ENCODE measurements at regions not wholly inside any gene's neighbourhood (a gene's known extent, or its start where the extent isn't known, plus 50 kb on each side); places are given as distances from the start of the nearest gene placed in this dataset.

GRCh38 chr12:125742413-125742812 is 677.2 kb downstream of the AACS start:
- DNase-seq (ENCODE audit: low read depth in 2 of 2, low spot score in 1 of 2) = no peak

DNA sequence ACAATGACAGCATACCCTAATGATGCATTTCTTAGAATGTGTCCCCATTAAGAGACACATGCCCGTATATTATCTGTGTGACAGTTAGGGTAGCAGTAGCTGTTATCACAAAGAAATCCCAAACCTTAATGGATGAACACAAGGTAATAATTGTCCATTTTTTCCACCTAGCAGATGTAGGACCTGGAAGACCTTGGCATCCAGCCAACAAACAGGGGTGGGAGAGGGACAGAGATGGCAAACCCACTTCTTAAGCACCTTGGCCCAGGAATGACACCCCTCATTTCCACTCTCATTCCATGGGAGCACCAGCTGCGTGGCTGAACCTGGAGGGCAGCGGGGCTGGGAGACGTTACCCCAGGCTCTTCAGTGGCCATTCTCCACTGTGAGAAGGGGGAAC is 679.0 kb downstream of the AACS start:
- no peak for DNase-seq (ENCODE audit: low read depth in 2 of 2, low spot score in 1 of 2)

DNA sequence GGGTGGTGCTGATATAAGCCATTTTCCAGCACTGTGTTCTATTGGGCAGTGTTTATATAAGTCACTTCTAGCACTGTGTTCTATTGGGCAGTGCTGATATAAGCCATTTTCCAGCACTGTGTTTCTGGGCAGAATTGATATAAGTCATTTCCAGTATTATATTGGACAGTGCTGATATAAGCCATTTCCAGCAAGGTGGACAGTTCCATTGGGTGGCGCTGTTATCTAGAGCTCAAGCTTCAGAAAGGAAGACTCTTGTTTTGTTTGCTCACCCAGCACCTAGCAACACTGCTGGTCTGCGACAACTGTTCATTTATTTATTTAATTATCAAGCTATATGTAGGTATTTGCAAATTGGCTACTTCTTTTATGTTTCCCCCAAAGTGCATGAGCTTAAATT is 690.3 kb downstream of the AACS start:
- no peak for DNase-seq (ENCODE audit: low read depth in 2 of 2, low spot score in 1 of 2)

GRCh38 chr12:125766091-125766490 is 700.9 kb downstream of the AACS start:
- no peak for DNase-seq (ENCODE audit: low read depth in 2 of 2, low spot score in 1 of 2)

- DNase-seq (ENCODE audit: low read depth in 2 of 2, low spot score in 1 of 2) = no peak
Observed at GRCh38 chr12:125772403-125772802, 707.2 kb downstream of the AACS start.

DNA sequence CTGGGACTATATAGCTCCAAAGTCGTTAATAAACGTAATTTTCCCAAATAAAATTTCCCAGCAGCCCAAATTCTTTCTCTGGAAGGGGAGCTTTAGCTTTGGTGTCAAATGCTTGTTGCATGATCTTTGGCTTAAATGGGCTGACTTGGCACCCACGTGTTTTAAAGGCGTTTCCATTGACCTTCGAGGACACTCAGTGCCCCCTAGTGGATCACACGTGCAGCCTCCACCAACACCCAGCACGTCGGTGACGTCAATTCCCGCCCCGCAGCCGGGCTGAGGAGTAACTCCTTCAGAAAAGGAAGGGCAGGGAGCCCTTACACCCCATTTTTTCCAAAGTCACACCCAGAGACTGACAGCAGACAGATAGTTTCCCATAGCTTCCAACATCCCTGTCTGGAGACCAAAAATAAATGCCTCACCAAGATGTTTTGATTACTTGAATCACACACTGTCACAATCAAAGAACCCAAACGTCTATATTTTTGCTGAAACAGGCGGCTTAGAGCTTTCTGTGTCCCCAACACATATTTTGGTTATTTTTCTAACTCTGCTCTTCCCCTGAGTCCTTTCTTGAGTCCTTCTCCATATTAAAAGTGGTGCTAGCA is 707.9 kb downstream of the AACS start:
- no peak for DNase-seq (ENCODE audit: low read depth in 2 of 2, low spot score in 1 of 2)

GRCh38 chr12:125775507-125775906 is 710.3 kb downstream of the AACS start:
- DNase-seq (ENCODE audit: low read depth in 2 of 2, low spot score in 1 of 2) = no peak

GRCh38 chr12:125776212-125776611 is 711.0 kb downstream of the AACS start:
- no peak for DNase-seq (ENCODE audit: low read depth in 2 of 2, low spot score in 1 of 2)

DNA sequence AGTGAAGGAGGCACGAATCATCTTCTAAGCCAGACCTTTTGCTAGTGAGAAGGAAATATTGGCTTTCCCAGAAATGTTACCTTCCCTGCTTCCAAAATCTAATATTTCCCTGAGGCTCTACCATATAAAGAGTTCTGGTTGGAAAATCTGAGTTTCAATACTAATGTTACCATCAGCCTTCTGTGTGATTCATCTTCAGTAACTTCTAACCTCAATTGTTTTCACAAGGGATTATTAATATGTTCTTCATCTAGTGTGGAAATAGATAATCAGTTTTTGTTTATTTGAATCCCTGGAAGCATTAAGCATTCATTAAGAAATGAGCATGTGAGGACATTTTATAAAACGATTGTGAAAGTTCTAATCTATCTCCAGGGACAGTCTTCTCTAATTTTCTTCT is 720.9 kb downstream of the AACS start:
- DNase-seq (ENCODE audit: low read depth in 2 of 2, low spot score in 1 of 2) = no peak

GRCh38 chr12:125794401-125794800 is 729.2 kb downstream of the AACS start:
- no peak for DNase-seq (ENCODE audit: low read depth in 2 of 2, low spot score in 1 of 2)

DNA sequence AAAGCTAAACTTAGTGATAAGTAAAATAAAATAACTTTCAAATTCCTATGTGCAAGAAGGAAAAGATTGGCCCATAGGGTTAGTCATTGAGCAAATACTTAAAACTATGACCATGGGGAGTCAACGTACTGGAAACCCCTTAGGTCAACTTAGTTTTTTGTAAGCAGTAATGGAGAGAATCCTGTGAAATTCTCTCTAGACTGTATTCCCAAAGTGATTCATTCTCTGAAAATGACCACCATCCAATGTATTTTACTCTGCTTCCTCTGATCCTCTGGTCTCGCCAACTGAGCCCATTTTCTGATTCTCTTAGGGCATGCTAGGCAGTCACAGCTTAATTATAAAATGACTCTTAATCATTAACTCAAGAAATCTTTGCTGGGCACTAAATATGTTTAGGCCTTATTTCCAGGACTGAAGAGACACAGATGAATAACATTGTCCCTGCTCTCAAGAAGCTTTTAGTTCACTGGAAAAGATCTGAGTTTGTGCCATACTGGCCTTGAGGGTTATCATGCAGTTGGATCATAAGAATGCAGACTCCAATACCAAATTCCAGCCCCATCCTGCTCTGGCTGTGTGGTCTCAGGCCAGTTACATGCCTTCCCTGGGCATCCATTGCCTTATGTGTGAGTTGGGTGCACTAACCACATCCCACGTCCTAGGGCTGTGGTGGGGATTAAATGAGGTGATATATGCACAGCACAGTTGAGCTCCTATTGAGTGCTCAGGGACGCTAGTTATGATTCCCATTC is 732.4 kb downstream of the AACS start:
- no peak for DNase-seq (ENCODE audit: low read depth in 2 of 2, low spot score in 1 of 2)

DNA sequence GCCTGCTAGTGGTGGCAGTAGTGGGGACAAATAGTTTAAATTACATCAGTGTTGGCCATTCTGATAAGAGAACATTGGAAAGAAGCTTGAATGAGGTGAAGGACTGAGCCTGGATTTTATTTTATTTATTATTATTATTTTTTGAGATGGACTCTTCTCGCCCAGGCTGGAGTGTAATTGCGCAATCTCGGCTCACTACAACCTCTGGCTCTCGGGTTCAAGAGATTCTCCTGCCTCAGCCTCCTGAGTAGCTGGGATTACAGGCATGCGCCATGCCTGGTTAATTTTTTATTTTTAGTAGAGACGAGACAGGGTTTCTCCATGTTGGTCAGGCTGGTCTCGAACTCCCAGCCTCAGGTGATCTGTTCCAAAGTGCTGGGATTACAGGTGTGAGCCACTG is 739.4 kb downstream of the AACS start:
- DNase-seq (ENCODE audit: low read depth in 2 of 2, low spot score in 1 of 2) = no peak

- DNase-seq (ENCODE audit: low read depth in 2 of 2, low spot score in 1 of 2) = no peak
Observed at GRCh38 chr12:125824276-125824675, 759.0 kb downstream of the AACS start.

GRCh38 chr12:125835852-125836251 is 770.6 kb downstream of the AACS start:
- DNase-seq (ENCODE audit: low read depth in 2 of 2, low spot score in 1 of 2) = no peak

- DNase-seq (ENCODE audit: low read depth in 2 of 2, low spot score in 1 of 2) = no peak
Observed at GRCh38 chr12:125836647-125837046, 771.4 kb downstream of the AACS start.

- DNase-seq (ENCODE audit: low read depth in 2 of 2, low spot score in 1 of 2) = no peak
Observed at GRCh38 chr12:125841332-125841731, 776.1 kb downstream of the AACS start.

DNA sequence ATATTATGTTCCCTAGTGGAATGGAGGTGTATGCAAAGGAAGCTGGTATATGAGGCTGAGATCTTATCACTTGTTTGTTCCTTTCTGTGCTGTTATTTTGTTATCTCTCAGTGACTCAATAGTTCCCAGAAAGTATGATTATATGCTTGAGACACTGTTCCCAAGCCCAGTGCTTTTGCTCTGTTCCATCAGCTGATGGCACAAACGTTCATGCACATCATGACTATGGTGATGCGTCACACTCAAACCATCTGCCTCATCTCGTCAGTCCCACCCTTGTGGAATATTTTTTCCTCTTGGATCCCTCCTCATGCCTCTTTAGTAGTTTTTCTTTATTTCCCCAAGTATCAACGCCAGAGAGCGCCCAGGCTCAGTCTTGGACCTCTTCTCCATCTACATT is 786.9 kb downstream of the AACS start:
- DNase-seq (ENCODE audit: low read depth in 2 of 2, low spot score in 1 of 2) = no peak

GRCh38 chr12:125852679-125853078 is 787.4 kb downstream of the AACS start:
- DNase-seq (ENCODE audit: low read depth in 2 of 2, low spot score in 1 of 2) = no peak

DNA sequence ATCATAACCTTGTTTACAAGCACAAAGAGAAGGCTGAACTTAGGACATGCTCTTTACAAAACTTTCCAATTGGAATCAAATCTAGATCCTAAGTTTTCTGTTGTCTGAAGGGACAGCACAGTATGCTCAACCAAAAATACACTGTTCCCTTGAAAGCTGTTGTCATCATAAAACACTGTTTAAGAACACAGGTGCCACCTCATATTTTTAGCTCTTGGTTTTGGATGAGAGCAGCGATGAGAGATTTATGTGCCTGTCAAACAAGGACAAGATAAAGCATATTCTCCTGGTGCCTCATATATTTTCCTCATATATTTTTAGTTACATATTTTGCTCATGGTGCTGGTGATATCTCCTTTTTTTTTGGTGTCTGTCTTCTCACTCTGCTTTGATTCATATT is 788.4 kb downstream of the AACS start:
- no peak for DNase-seq (ENCODE audit: low read depth in 2 of 2, low spot score in 1 of 2)

DNA sequence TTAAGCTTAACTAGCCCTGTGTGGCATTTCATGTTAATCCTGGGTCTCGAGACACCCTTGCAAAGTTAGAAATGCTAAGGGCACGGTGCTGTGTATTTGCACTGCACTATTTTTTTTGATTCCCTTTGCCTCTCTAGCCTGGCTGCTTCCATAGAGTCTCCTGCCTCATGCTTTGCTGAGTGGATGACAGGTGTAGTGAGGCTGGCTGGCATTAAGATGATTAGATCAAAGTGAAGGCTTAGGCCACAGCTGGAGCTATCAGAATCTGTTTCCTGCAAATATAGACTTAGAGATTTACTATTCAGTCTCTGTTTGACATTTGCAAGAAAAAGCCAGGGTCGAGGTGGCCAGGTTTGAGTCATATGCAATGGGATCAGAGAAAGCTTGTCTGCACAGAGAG is 791.1 kb downstream of the AACS start:
- DNase-seq (ENCODE audit: low read depth in 2 of 2, low spot score in 1 of 2) = no peak

DNA sequence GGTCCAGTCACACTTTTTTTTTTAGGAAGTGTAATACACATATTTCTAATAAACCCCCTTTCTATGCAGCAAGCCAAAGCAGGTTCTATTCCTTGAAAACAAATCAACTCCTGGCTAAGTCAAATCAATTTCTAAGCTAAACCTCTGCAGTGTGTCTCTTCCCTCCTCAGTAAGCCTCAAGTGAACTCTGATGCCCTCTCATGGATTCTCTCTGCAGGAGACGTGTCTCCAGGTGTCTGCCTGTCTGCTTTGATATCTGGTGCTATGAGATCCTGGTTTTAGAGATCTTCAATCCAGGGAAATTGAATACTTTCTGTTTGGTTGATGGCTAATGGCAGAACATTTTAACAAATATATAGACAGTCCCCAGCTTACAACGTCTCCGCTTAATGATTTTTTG is 791.7 kb downstream of the AACS start:
- no peak for DNase-seq (ENCODE audit: low read depth in 2 of 2, low spot score in 1 of 2)

GRCh38 chr12:125860672-125861288 is 795.5 kb downstream of the AACS start:
- no peak for DNase-seq (ENCODE audit: low read depth in 2 of 2, low spot score in 1 of 2)
